MM.1S (cell line): ENCODE measurements at regions not wholly inside any gene's neighbourhood (a gene's known extent, or its start where the extent isn't known, plus 50 kb on each side); places are given as distances from the start of the nearest gene placed in this dataset.

Source experiments
- DNase-seq: peaks from one replicate; pipeline ENCODE4 v3.0.0-alpha.2; 2015
- H2AFZ ChIP-seq: fragments of 300-600 bp; sonication (generic); 2 replicates; pipeline ENCODE4 v1.6.0; 2016; ENCODE audit warnings: antibody characterized with exemption, low read length
- H3F3A ChIP-seq: fragments of 300-600 bp; sonication (generic); 2 replicates; pipeline ENCODE4 v1.6.1; 2016; ENCODE audit warnings: mild to moderate bottlenecking, antibody characterized with exemption, low read length, moderate library complexity, mixed read lengths; ENCODE audit not compliant: insufficient read depth
- H3K27ac ChIP-seq: fragments of 300-600 bp; sonication (generic); 2 replicates; pipeline ENCODE4 v1.5.1; 2016; ENCODE audit warnings: mild to moderate bottlenecking, low read length
- H3K27me3 ChIP-seq: fragments of 300-600 bp; sonication (generic); replicated peaks from 2 replicates; pipeline ENCODE4 v1.6.0; 2016; ENCODE audit warnings: low read length; ENCODE audit not compliant: insufficient read depth
- H3K36me3 ChIP-seq: fragments of 300-600 bp; sonication (generic); replicated peaks from 2 replicates; pipeline ENCODE4 v1.6.1; 2016; ENCODE audit warnings: mild to moderate bottlenecking, low read length, mixed read lengths; ENCODE audit not compliant: insufficient read depth
- H3K4me1 ChIP-seq: fragments of 300-600 bp; sonication (generic); 2 replicates; pipeline ENCODE4 v1.6.1; 2016; ENCODE audit warnings: low read length, mixed read lengths
- H3K4me2 ChIP-seq: fragments of 300-600 bp; sonication (generic); 2 replicates; pipeline ENCODE4 v1.6.0; 2016; ENCODE audit warnings: low read depth, low read length
- H3K4me3 ChIP-seq: fragments of 300-600 bp; sonication (generic); 2 replicates; pipeline ENCODE4 v1.5.1; 2016; ENCODE audit warnings: low read length, mixed read lengths
- H3K79me2 ChIP-seq: fragments of 300-600 bp; sonication (generic); 2 replicates; pipeline ENCODE4 v1.6.1; 2016; ENCODE audit warnings: mixed run types, low read length, mixed read lengths
- H3K9ac ChIP-seq: fragments of 300-600 bp; sonication (generic); 2 replicates; pipeline ENCODE4 v1.6.1; 2016; ENCODE audit warnings: low read length, mixed read lengths
- H3K9me2 ChIP-seq: fragments of 300-600 bp; sonication (generic); replicated peaks from 2 replicates; pipeline ENCODE4 v1.6.1; 2016; ENCODE audit warnings: mild to moderate bottlenecking, low read length, mixed read lengths; ENCODE audit not compliant: insufficient read depth
- H3K9me3 ChIP-seq: fragments of 300-600 bp; sonication (generic); replicated peaks from 2 replicates; pipeline ENCODE4 v1.6.1; 2016; ENCODE audit warnings: mild to moderate bottlenecking, low read length, mixed read lengths; ENCODE audit not compliant: insufficient read depth
- H4K20me1 ChIP-seq: fragments of 300-600 bp; sonication (generic); 2 replicates; pipeline ENCODE4 v1.6.1; 2016; ENCODE audit warnings: mild to moderate bottlenecking, low read length, moderate library complexity, mixed read lengths; ENCODE audit not compliant: insufficient read depth
- EZH2 ChIP-seq: fragments of 300-600 bp; sonication (generic); optimal IDR thresholded peaks from 2 replicates; pipeline ENCODE3; 2017; ENCODE audit warnings: low read depth, mild to moderate bottlenecking, antibody characterized with exemption, low read length, mixed read lengths
- EZH2phosphoT487 ChIP-seq: fragments of 300-600 bp; sonication (generic); IDR thresholded peaks from 2 replicates; pipeline ENCODE4 v1.6.1; 2018; ENCODE audit warnings: antibody characterized with exemption, low read length
- TF ChIP-seq, protein P1 (sequence below): fragments of 300-600 bp; sonication (generic); IDR thresholded peaks from 2 replicates; pipeline ENCODE4 v1.5.1; 2016; ENCODE audit warnings: antibody characterized with exemption, low read length, mixed read lengths

DNA sequence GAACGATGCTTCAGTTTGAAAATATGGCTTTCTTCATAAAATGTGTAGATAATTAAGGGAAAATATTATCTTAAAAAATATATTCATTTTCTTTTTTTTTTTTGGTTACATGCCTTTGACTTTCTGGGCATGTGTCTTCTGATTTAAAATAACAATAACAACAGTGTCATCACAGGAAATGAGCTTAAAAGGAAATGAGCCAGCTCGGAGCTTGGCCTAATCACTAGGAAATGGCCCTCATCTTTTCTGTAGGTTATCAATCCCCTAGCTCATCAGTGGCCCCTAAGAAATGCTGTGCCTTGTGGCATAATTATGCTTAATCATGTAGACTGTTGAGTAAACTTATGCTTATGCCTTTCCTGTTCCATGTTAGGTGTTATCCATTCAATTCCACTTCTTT lies 141.8 kb upstream of the FHL2 start:
- no peaks in the 10 kb centered on the region for H3K79me2 ChIP-seq
- H3K4me2 ChIP-seq, result no peak overlapping the region
- H3K9ac ChIP-seq, result no peak overlapping the region
- H3K4me1 ChIP-seq, result no peaks in the 10 kb centered on the region
- no peak overlapping the region for H2AFZ ChIP-seq
- H3K27ac ChIP-seq, result no peak overlapping the region
- no peaks in the 10 kb centered on the region for H4K20me1 ChIP-seq
- DNase-seq, result no peak
- H3K4me3 ChIP-seq, result no peak overlapping the region
- TF ChIP-seq, protein P1, sequence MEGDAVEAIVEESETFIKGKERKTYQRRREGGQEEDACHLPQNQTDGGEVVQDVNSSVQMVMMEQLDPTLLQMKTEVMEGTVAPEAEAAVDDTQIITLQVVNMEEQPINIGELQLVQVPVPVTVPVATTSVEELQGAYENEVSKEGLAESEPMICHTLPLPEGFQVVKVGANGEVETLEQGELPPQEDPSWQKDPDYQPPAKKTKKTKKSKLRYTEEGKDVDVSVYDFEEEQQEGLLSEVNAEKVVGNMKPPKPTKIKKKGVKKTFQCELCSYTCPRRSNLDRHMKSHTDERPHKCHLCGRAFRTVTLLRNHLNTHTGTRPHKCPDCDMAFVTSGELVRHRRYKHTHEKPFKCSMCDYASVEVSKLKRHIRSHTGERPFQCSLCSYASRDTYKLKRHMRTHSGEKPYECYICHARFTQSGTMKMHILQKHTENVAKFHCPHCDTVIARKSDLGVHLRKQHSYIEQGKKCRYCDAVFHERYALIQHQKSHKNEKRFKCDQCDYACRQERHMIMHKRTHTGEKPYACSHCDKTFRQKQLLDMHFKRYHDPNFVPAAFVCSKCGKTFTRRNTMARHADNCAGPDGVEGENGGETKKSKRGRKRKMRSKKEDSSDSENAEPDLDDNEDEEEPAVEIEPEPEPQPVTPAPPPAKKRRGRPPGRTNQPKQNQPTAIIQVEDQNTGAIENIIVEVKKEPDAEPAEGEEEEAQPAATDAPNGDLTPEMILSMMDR, result no peak
- TF ChIP-seq EZH2 (no peak), EZH2phosphoT487 (no peak)
- H3K27me3 ChIP-seq, result no peaks in the 10 kb centered on the region
- no peaks in the 10 kb centered on the region for H3K9me2 ChIP-seq
- no peaks in the 10 kb centered on the region for H3F3A ChIP-seq
- H3K9me3 ChIP-seq, result no peaks in the 10 kb centered on the region
- H3K36me3 ChIP-seq, result no peaks in the 10 kb centered on the region

DNA sequence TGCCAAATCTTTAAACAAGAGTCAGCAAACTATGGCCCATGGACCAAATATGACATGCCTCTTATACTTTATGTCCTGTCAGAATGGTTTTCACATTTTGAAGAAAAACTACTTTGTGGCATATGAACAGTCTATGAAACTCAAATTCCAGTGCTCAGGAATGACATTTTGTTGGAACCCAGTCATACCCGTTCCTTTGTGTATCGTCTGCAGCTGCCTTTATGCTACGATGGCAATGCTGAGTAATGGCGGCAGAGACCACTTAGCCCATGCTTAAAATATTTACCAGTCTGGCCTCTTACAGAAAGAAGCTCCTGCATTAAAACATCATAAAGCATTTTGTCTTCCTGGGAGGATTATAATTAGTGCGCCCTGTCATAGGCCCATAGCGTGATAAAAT lies 140.5 kb upstream of the FHL2 start:
- Histone ChIP-seq H2AFZ (no peak overlapping the region), H3K4me3 (no peak overlapping the region), H3K27me3 (no peaks in the 10 kb centered on the region), H3K9ac (no peak overlapping the region), H3K27ac (no peak overlapping the region), H3K36me3 (no peaks in the 10 kb centered on the region), H3K9me2 (no peaks in the 10 kb centered on the region), H3K4me1 (no peaks in the 10 kb centered on the region), H3F3A (no peaks in the 10 kb centered on the region), H3K9me3 (no peaks in the 10 kb centered on the region), H3K4me2 (no peak overlapping the region), H4K20me1 (no peaks in the 10 kb centered on the region), H3K79me2 (no peaks in the 10 kb centered on the region)
- no peak for DNase-seq
- TF ChIP-seq, protein P1, result no peak
- TF ChIP-seq EZH2phosphoT487 (no peak), EZH2 (no peak)

DNA sequence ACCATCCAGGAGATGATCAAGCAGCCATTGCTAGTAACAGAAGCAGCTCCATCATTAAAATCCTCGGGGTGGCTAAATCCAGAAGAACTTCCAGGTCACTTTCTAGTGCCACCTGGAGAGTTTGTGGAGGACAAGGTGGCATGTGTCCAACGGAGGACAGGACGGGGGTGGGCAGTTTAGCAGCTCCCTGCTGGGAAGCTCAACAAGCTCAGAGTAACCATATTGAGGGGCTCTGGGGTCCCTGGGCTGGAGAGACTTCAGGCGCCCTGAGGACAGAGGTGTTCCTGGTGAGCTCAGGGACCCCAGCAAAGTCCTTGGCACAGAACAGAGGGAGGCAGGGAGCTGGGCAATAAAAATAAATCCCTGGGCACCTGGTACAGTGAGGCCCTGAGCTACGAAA lies 140.0 kb upstream of the FHL2 start:
- Histone ChIP-seq H3K9ac (no peak overlapping the region), H2AFZ (no peak overlapping the region), H3K27me3 (no peaks in the 10 kb centered on the region), H4K20me1 (no peaks in the 10 kb centered on the region), H3K4me3 (no peak overlapping the region), H3K4me2 (no peak overlapping the region), H3K4me1 (no peaks in the 10 kb centered on the region), H3F3A (no peaks in the 10 kb centered on the region), H3K9me3 (no peaks in the 10 kb centered on the region), H3K79me2 (no peaks in the 10 kb centered on the region), H3K36me3 (no peaks in the 10 kb centered on the region), H3K27ac (no peak overlapping the region), H3K9me2 (no peaks in the 10 kb centered on the region)
- TF ChIP-seq EZH2phosphoT487 (no peak), EZH2 (no peak)
- TF ChIP-seq, protein P1, result no peak
- no peak for DNase-seq

DNA sequence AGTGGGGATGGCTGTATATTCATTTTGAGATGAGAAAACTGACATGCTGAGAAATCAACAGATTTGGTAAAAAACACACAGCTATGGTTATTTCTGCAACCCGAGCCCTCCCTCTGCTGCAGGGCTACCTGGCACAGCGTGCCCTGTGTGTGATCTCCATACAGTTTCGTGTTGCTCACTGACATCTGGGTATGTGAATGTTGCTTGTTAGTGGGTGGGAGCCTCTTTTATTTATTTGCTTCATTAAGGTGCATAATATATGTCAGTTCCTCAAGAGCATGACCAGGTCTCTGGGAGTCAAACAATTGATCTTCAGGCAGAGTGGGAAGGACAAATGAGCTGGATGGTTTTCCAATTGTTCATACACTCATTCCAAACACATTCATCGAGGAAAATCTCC lies 139.1 kb upstream of the FHL2 start:
- Histone ChIP-seq H3K9ac (no peak overlapping the region), H3F3A (no peaks in the 10 kb centered on the region), H3K79me2 (no peaks in the 10 kb centered on the region), H3K27ac (no peak overlapping the region), H3K9me3 (no peaks in the 10 kb centered on the region), H3K4me3 (no peak overlapping the region), H2AFZ (no peak overlapping the region), H3K27me3 (no peaks in the 10 kb centered on the region), H3K4me2 (no peak overlapping the region), H4K20me1 (no peaks in the 10 kb centered on the region), H3K36me3 (no peaks in the 10 kb centered on the region), H3K9me2 (no peaks in the 10 kb centered on the region), H3K4me1 (no peaks in the 10 kb centered on the region)
- no peak for DNase-seq
- TF ChIP-seq EZH2 (no peak), EZH2phosphoT487 (no peak)
- TF ChIP-seq, protein P1, result no peak
